HFF-Myc (cell line): ENCODE measurements at regions not wholly inside any gene's neighbourhood (a gene's known extent, or its start where the extent isn't known, plus 50 kb on each side); places are given as distances from the start of the nearest gene placed in this dataset.

Experiments used
- DNase-seq: peaks from one replicate; pipeline ENCODE4 v3.0.0-alpha.2; 2011; ENCODE audit warnings: low read depth; ENCODE audit errors: extremely low read depth
- H3K4me3 ChIP-seq: replicated peaks from 2 replicates; pipeline ENCODE4 v1.5.1; 2011; ENCODE audit warnings: low read depth, mild to moderate bottlenecking, control low read depth, low read length
- TF ChIP-seq, protein P1 (sequence below): IDR thresholded peaks from 2 replicates; pipeline ENCODE4 v1.5.1; 2012; ENCODE audit warnings: mild to moderate bottlenecking, low read depth, low read length, control low read depth; ENCODE audit errors: missing control alignments

DNA sequence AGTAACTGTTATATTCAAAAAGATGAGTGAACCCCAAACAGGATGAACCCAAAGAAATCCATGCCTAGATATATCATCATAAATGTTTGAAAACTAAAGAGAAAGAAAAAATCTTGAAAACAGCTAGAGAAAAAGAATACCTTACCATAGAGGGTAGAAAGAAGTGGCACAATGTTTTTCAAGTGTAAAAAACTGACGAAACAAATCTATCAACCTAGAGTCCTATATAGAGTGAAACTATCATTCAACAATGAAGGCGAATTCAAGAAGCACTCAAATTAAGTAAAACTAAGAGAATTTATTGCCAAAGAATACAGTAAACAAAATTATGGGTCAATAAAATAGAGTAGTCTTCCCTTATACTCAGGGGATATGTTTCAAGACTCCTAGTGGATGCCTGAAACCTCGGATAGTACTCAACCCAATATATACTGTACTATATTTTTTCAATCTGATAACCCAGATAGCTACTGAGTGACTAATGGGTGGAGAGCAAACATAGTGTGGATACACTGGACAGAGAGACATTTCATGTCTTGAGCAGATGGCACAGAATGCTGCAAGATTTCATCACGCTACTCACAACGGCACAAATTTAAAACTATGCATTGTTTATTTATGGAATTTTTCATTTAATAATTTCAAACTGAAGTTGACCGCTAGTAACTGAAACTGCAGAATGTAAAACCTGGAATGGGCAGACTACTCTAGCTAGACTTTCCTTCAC, 52.6 kb upstream of the TMEM106B start:
- no peak overlapping the region for H3K4me3 ChIP-seq
- TF ChIP-seq, protein P1, sequence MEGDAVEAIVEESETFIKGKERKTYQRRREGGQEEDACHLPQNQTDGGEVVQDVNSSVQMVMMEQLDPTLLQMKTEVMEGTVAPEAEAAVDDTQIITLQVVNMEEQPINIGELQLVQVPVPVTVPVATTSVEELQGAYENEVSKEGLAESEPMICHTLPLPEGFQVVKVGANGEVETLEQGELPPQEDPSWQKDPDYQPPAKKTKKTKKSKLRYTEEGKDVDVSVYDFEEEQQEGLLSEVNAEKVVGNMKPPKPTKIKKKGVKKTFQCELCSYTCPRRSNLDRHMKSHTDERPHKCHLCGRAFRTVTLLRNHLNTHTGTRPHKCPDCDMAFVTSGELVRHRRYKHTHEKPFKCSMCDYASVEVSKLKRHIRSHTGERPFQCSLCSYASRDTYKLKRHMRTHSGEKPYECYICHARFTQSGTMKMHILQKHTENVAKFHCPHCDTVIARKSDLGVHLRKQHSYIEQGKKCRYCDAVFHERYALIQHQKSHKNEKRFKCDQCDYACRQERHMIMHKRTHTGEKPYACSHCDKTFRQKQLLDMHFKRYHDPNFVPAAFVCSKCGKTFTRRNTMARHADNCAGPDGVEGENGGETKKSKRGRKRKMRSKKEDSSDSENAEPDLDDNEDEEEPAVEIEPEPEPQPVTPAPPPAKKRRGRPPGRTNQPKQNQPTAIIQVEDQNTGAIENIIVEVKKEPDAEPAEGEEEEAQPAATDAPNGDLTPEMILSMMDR = no peak
- DNase-seq = no peak

DNA sequence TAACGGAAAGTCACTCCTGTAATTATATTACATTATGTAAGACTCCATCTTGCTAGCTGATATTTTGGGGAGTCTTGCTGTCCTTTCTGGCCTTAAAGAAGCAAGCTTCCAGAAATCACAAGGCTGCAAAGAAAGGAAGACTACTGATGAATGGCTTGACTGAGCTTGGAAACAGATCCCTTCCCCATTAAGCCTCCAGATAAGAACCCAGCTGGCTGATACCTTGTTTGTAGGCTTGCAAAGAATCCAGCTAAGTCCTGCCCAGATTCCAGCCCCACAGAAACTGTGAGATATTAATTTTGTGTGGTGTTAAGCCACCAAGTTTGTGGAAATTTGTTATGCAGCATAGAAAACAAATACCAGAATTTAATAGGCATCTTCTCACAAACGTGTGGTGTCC, 49.9 kb upstream of the TMEM106B start:
- no peak overlapping the region for H3K4me3 ChIP-seq
- DNase-seq = no peak
- TF ChIP-seq, protein P1 = no peak
